Testis (tissue), 2 donors: ENCODE measurements at regions not wholly inside any gene's neighbourhood (a gene's known extent, or its start where the extent isn't known, plus 50 kb on each side); places are given as distances from the start of the nearest gene placed in this dataset.

Experiments
- DNase-seq: peaks from one replicate; pipeline ENCODE4 v3.0.0-alpha.2; 2019
- H3K27ac ChIP-seq, 2 donors: fragments of 200-600 bp; sonication (generic); one replicate each; pipeline ENCODE4 v1.5.1; 2019
- H3K27me3 ChIP-seq: fragments of 200-600 bp; sonication (generic); one replicate; pipeline ENCODE4 v1.5.1; 2019
- H3K36me3 ChIP-seq: fragments of 200-600 bp; sonication (generic); one replicate; pipeline ENCODE4 v1.5.1; 2017; ENCODE audit warnings: low read depth; ENCODE audit errors: missing control alignments
- H3K4me1 ChIP-seq: fragments of 200-600 bp; sonication (generic); one replicate; pipeline ENCODE4 v1.5.1; 2019
- H3K4me3 ChIP-seq, 2 donors: fragments of 200-600 bp; sonication (generic); one replicate each; pipeline ENCODE4 v1.5.1; 2017 to 2019
- H3K9me3 ChIP-seq: fragments of 200-600 bp; sonication (generic); one replicate; pipeline ENCODE4 v1.5.1; 2017
- CTCF ChIP-seq, 3 experiments: fragments of 450-650 bp in 2 of 3; fragments of 200-600 bp in 1 of 3; sonication (generic) in 1 of 3; IDR thresholded peaks; one replicate each; pipeline ENCODE4 v1.5.1; 2016 to 2019; ENCODE audit warnings: antibody characterized with exemption in 3 of 3, mild to moderate bottlenecking in 2 of 3, moderate library complexity in 1 of 3
- POLR2A ChIP-seq: fragments of 450-650 bp; IDR thresholded peaks from one replicate; pipeline ENCODE4 v1.6.1; 2017; ENCODE audit warnings: antibody characterized with exemption, mild to moderate bottlenecking, moderate library complexity
- WGBS, 2 donors: methylation state at CpG; one replicate each; pipeline ENCODE4 v1.1.5; 2018; 5-methylcytosine and 5-hydroxymethylcytosine counted together
- intact Hi-C: fragments of 100-400 bp; cut with DNase I; formaldehyde crosslinking; loops from one replicate; pipeline ENCODE4 v1.15.1; 2023; ENCODE audit warnings: low total_unique reads

GRCh38 chr12:108394196-108394595 is 55.1 kb upstream of the CMKLR1 start:
- no peak overlapping the region for H3K27ac ChIP-seq
- no peaks in the 10 kb centered on the region for H3K9me3 ChIP-seq
- TF ChIP-seq CTCF (IDR thresholded peaks at IDR 0.05), result no peak
- TF ChIP-seq POLR2A, result no peak
- DNase-seq, result peak; percentile 65
- no peak overlapping the region for H3K4me3 ChIP-seq
- H3K36me3 ChIP-seq, result no peaks in the 10 kb centered on the region
- WGBS, 2 donors, result 43 to 54% methylated on average over 5 of the region's 5 CpGs
- H3K4me1 ChIP-seq, result peaks cover 6% of the 10 kb centered on the region
- intact Hi-C loops, result no loop called here
- H3K27me3 ChIP-seq, result no peaks in the 10 kb centered on the region

DNA sequence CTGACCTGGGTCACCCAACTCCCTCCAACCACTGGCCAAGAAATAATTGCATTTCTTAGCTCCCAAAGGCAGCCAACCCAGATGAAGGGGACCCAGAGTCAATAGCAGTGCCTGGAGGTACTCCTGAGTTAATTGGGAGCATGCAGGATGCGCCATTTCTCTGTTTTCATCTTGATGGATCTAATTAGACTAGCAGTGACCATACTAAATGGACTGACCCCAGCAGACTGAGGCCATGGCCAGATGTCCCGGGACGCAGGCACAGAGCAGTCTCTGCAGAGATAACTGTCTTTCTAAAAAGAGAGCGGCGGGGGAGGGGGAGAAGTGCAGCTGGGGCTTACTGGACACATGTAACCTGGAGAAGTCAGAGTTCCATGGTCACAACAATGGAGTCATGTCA is 53.2 kb upstream of the CMKLR1 start:
- no peaks in the 10 kb centered on the region for H3K9me3 ChIP-seq

GRCh38 chr12:108390495-108391203 is 51.5 kb upstream of the CMKLR1 start:
- Histone ChIP-seq H3K27ac (no peak overlapping the region), H3K4me1 (peaks cover 3% of the 10 kb centered on the region), H3K27me3 (no peaks in the 10 kb centered on the region), H3K9me3 (no peaks in the 10 kb centered on the region), H3K4me3 (no peak overlapping the region), H3K36me3 (no peaks in the 10 kb centered on the region)
- intact Hi-C loops, result no loop called here
- no peak for TF ChIP-seq POLR2A
- TF ChIP-seq CTCF (IDR thresholded peaks at IDR 0.05), result no peak
- no peak for DNase-seq
- WGBS, 2 donors, result 28 to 33% methylated on average over 7 of the region's 7 CpGs

More for the DNA sequence above, 53.2 kb upstream of the CMKLR1 start:
- 79 to 90% methylated on average over 5 of the region's 5 CpGs for WGBS, 2 donors
- TF ChIP-seq POLR2A (no peak), CTCF (IDR thresholded peaks at IDR 0.05) (no peak)
- Histone ChIP-seq H3K27ac (no peak overlapping the region), H3K4me1 (peaks cover 3% of the 10 kb centered on the region), H3K27me3 (no peaks in the 10 kb centered on the region), H3K36me3 (no peaks in the 10 kb centered on the region), H3K4me3 (no peak overlapping the region)
- DNase-seq, result no peak
- intact Hi-C loops, result no loop called here

- H3K4me1 ChIP-seq, result peaks cover 3% of the 10 kb centered on the region
- intact Hi-C loops, result no loop called here
- TF ChIP-seq CTCF (IDR thresholded peaks at IDR 0.05), result no peak
- no peaks in the 10 kb centered on the region for H3K9me3 ChIP-seq
- WGBS, 2 donors, result 88 to 93% methylated on average over 1 of the region's 1 CpG
- no peak for DNase-seq
- no peak overlapping the region for H3K27ac ChIP-seq
- no peaks in the 10 kb centered on the region for H3K36me3 ChIP-seq
- H3K27me3 ChIP-seq, result no peaks in the 10 kb centered on the region
- no peak overlapping the region for H3K4me3 ChIP-seq
These were observed 50.4 kb upstream of the CMKLR1 start for GRCh38 chr12:108389544-108389943.
